SK-N-SH (cell line): ENCODE measurements at regions not wholly inside any gene's neighbourhood (a gene's known extent, or its start where the extent isn't known, plus 50 kb on each side); places are given as distances from the start of the nearest gene placed in this dataset.

Experiments
- FOXJ3 ChIP-seq: sonication (generic); formaldehyde crosslinking; IDR thresholded peaks from 2 replicates; pipeline ENCODE4 v1.5.1; 2020; ENCODE audit warnings: mild to moderate bottlenecking, missing genetic modification reagents
- MAX ChIP-seq: IDR thresholded peaks from 2 replicates; pipeline ENCODE4 v1.4.0; 2012; ENCODE audit warnings: low read depth
- MXI1 ChIP-seq: IDR thresholded peaks from 2 replicates; pipeline ENCODE4 v1.6.1; 2012; ENCODE audit warnings: mild to moderate bottlenecking, low read depth, low read length, improper control_type of control experiment
- TAF1 ChIP-seq: IDR thresholded peaks from 2 replicates; pipeline ENCODE4 v1.6.1; 2012; ENCODE audit warnings: low read depth, mild to moderate bottlenecking, low read length, moderate library complexity, borderline replicate concordance
- USF2 ChIP-seq: fragments of 150-350 bp; IDR thresholded peaks from 2 replicates; pipeline ENCODE4 v1.6.1; 2017; ENCODE audit warnings: antibody characterized with exemption, low read length, low read depth, borderline replicate concordance
- YY1 ChIP-seq: IDR thresholded peaks from 2 replicates; pipeline ENCODE4 v1.4.0; 2012; ENCODE audit warnings: low read depth, mild to moderate bottlenecking
- TF ChIP-seq, protein P1 (sequence below): fragments of 200-600 bp; sonication (generic); IDR thresholded peaks from 2 replicates; pipeline ENCODE4 v1.6.1; 2017; ENCODE audit warnings: antibody characterized with exemption, mild to moderate bottlenecking, moderate library complexity

- TF ChIP-seq, protein P1, sequence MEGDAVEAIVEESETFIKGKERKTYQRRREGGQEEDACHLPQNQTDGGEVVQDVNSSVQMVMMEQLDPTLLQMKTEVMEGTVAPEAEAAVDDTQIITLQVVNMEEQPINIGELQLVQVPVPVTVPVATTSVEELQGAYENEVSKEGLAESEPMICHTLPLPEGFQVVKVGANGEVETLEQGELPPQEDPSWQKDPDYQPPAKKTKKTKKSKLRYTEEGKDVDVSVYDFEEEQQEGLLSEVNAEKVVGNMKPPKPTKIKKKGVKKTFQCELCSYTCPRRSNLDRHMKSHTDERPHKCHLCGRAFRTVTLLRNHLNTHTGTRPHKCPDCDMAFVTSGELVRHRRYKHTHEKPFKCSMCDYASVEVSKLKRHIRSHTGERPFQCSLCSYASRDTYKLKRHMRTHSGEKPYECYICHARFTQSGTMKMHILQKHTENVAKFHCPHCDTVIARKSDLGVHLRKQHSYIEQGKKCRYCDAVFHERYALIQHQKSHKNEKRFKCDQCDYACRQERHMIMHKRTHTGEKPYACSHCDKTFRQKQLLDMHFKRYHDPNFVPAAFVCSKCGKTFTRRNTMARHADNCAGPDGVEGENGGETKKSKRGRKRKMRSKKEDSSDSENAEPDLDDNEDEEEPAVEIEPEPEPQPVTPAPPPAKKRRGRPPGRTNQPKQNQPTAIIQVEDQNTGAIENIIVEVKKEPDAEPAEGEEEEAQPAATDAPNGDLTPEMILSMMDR = no peak
- TF ChIP-seq MAX (no peak), TAF1 (no peak), USF2 (no peak), MXI1 (no peak), FOXJ3 (CRISPR knock-in tag) (no peak), YY1 (no peak)
These were observed 151.8 kb upstream of the KCND3 start for GRCh38 chr1:112141301-112141700.
